ENCODE measurements at regions not wholly inside any gene's neighbourhood (a gene's known extent, or its start where the extent isn't known, plus 50 kb on each side); places are given as distances from the start of the nearest gene placed in this dataset.
"Not testable (repeated sequence)": the region's sequence is repeated elsewhere in the genome, so short reads cannot be mapped to it uniquely, and the experiment has no call there.

DNA sequence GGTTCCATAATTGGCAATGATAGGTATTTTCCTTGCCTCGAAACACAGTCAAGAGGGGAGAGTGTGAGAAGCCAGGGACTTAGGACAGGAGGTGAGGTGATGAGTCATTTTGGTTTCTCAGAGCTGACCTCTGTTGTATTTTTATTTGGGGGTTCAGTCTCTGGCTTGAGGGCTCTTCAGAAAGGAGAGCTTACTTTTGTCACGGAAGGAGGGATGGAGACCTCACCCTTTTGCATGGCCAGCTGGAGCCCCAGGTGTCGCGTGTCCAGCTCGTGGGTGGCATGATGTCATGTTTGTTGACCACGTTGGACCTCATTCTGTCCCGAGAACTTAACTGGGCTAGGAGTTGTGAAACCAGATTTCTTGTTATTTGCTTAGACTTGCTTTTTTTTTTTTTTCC is 293.9 kb downstream of the QKI start:
- DNase-seq (ENCODE audit: low spot score), result no peak

DNA sequence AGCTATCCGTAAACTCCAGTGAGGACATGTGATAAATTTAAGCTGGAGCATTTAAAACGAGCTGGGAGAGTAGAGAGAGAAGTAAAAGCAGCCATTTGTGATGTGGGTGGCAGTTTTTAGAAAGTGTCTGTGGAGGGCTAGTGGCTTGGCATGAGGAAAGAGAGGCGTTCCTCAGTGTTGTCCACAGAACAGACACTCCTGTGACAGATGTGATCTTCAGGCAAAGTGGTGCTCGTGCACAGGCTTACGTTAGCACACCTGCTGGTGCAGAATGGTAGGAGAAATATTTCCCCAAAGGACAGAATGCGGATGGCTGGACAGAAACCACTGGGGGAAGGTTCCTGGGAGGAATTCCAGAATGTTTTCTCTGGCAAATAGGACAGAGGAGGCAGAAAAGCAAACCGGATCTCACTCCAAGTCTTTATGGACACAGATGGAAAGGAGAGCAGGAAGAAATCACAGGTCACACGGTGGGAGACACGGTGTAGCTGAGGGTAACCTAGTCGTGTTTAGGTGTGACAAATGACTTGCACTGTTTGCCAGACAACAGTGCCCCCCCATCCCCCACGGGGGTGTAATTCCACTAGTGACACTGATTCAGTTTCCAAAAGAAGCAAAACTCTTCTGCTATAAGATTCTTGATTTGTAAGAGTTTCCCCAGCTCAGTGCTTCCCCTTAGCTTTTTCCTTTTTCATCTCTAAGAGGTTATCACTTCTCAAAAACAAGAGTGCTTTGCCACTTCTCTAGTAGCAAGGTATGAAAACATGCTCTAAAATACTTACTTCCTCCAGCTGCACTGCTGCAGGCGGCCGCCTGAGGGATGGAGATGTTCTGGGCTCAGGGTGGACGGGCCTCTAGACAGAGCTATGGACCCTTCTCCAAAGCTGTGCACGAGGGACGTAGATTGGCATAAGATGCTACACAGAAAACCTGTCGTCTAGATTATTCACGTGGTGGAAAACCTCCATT is 293.2 kb downstream of the QKI start:
- DNase-seq (ENCODE audit: low spot score), result peak; percentile 0

DNA sequence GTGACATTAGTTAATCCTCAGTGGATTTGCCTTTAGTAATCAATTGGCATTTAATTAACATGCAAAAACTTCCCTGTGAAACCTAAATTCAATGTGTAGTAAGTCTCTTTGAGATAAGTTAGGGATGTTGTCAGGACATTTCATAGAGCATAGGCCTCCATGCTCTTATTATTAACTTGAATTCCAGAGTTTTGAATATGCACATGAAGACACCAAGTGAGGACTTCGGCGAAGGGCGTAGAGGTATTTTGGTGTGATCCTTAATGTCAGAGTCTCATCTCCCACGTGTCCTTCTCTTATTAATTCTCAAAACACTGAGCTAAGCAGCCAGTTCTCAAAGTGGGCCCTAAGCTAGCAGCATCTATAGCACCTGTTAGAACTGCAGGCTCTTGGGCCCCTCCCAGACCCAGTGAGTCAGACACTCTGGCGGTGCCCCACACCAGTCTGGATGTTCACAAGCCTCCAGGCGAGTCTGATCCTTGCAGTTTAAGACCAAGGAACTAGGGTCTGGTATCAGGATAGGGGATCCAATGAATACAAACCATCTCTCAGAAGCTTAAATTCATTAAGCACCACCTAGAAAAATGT is 292.1 kb downstream of the QKI start:
- peak; percentile 19 for DNase-seq (ENCODE audit: low spot score)

- DNase-seq (ENCODE audit: low spot score), result no peak
Measured at GRCh38 chr6:163705923-163706322, 291.4 kb downstream of the QKI start.

DNA sequence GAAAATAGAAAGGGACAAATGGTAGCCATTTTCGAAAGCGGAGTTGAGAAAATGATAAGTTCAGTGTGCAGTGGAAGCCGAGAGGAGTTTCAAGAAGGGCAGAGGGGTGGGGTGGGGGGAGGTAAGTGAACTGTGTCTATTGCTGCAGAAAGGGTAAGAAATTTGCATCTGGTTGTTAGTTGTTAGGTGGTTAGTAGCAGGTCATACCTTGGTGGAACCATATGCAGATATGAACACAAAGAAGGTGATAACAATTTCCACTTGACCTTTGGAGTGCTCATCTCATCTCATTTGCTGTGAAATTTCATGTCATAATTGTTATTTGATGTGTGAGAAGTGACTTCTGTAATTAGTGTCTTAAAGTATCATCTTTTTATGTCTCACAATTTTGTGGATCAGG is 288.2 kb downstream of the QKI start:
- DNase-seq (ENCODE audit: low spot score), result no peak

- no peak for DNase-seq (ENCODE audit: low spot score)
Measured at GRCh38 chr6:163701762-163702161, 287.2 kb downstream of the QKI start.

DNA sequence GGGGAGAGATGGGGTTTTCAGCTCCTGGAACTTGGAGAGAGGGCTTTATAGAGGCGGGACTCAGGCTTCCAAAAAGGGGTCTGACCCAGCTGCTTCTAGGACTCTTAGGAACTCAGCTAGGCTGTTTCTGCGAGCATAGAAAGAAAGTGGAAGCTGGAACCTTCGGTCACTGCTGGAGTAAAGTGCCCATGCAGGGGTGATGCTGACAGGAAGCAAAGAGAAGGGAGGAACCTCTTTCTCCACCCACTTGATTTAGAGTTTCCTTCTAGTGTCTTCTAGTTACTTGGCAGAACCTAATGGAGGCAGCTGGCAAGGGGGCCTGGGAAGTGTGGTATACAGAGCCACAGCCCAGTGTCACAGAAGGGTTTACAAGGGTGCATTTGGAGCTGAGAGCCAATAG is 283.6 kb downstream of the QKI start:
- no peak for DNase-seq (ENCODE audit: low spot score)

DNA sequence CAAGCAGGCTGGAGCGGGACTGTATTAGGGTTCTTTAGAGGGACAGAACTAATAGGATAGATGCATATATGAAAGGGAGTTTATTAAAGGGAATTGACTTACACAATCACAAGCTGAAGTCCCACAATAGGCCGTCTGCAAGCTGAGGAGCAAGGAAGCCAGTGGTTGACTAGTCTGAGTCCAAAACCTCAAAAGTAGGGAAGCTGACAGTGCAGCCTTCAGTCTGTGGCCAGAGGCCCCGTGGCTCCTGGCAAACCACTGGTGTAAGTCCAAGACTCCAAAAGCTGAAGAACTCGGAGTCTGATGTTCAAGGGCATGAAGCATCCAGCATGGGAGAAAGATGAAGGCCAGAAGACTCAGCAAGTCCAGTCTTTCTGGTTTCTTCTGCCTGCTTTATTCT is 281.8 kb downstream of the QKI start:
- not testable (repeated sequence) for DNase-seq (ENCODE audit: low spot score)

DNA sequence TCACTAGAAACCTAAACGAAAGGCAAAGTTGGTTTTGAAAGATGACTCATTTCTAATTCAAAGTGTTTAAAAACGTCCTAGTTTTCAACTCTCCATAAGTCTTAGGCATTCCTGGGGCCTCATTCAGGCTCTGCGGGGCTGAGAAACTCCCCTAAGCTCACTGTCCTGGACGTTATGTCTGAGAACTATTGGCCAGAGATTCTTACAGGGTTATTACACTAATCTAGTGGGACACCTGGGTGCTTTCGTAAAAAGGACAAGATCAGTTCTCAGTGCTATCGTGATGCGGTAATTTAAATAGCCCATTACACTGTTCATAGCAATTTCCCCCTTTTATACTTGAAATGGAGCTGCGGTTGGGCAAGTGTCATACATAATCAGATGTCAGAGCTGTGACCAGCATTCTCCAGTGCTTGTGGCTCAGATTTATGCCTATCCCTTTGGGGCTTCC is 280.9 kb downstream of the QKI start:
- no peak for DNase-seq (ENCODE audit: low spot score)

- no peak for DNase-seq (ENCODE audit: low spot score)
Measured at GRCh38 chr6:163694988-163695398, 280.5 kb downstream of the QKI start.

- DNase-seq (ENCODE audit: low spot score), result no peak
Measured at GRCh38 chr6:163694072-163694471, 279.6 kb downstream of the QKI start.

DNA sequence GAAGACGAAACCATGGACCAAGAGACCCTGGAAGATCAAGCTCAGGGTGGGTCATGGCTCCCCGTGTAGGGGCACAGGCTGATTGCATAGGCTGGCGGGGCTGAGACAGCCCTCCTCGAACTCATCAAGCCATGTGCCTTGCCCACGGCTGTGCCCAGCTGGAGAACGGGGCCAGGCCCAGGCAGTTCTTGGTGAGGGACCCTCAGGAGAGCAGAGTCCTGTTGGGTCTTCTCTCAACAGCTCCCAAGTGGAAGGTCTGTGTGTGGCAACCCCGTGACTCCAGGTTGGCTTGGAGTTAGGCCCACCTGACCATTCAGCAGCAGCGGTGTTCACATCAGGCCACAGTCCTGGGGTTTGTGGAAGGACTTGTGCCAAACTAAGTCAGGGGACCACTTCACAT is 276.5 kb downstream of the QKI start:
- DNase-seq (ENCODE audit: low spot score), result no peak

DNA sequence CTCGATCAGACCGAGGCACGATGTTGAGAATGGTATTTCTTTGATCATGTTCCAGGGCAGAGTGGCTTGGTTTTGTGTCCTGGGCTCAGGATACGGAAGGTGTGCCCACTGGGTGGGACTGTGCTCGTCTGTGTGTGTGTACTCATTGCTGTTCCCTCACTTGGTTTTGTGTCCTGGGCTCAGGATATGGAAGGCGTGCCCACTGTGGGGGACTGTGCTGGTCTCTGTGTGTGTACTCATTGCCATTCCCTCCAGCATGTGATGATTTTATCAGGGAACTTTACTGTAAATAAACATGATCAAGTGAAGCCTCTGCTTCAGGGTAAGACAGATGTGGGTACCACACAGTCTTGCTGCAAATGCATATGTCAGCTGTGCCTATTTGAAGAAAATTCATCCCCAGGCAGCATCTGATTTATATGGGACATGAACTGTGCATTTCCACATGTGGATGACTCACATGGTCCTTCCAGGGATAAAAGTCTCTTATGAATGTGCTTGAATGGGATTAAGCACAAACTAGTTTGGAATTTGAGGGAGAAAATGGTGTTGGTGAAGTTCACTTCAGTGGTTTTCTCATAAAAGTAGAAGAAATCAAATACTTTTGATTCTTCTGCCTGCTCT is 274.3 kb downstream of the QKI start:
- DNase-seq (ENCODE audit: low spot score), result peak; percentile 1

DNA sequence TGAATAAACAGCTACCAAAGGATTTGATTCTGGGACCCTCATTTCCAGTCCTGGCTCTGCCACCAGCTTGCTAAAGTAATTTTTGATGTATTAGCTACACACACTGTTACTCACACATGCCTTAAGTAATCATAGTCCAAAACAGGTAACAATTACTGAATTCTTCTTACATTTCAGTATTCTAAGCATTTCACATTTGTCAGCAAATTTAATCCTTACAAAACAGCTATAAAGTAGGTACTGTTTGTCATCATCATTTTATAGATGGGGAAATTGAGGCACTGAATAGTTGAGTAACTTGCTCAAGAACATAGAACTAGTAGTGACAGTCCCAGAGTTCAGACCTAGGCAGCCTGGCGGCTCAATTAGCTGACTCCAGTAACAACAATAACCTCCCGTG is 272.6 kb downstream of the QKI start:
- DNase-seq (ENCODE audit: low spot score), result no peak

- no peak for DNase-seq (ENCODE audit: low spot score)
Measured at GRCh38 chr6:163686301-163686700, 271.8 kb downstream of the QKI start.

- DNase-seq (ENCODE audit: low spot score), result no peak
Measured at GRCh38 chr6:163683105-163683622, 268.6 kb downstream of the QKI start.

- no peak for DNase-seq (ENCODE audit: low spot score)
Measured at GRCh38 chr6:163679753-163680152, 265.2 kb downstream of the QKI start.

DNA sequence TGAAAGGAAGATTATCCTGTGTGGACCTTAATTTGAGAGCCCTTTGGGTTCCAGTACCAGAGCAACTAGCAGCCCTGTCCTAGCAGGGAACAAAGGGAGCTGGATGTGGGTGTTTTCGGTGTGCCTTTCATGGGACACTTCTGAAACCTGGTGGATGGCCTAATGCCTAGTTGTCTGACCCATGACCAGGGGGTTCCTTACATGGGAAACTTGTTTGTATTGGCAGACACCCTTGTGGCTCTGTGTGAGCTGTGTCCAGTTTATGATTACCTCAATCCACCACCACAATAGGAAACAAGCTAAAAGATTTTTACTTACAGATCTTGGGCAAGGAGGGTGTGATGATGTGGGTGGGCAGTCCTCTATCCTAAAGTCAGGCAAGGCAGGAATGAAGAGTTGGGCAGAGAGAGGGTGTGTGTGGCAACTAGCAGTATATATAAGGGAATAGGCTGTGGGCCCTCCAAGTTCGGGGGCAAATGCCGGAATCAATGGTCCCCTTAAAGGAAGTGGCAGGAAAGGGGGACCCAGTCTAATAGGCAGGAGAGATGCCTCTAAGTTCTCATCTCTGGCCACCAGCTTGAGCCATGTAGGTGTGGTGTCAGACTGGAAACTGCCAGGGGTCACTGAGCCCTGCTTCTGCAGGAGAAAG is 264.6 kb downstream of the QKI start:
- DNase-seq (ENCODE audit: low spot score), result no peak

GRCh38 chr6:163675611-163676010 is 261.1 kb downstream of the QKI start:
- no peak for DNase-seq (ENCODE audit: low spot score)

GRCh38 chr6:163672710-163673109 is 258.2 kb downstream of the QKI start:
- DNase-seq (ENCODE audit: low spot score), result no peak

- DNase-seq (ENCODE audit: low spot score), result no peak
Measured at GRCh38 chr6:163671791-163672190, 257.3 kb downstream of the QKI start.

GRCh38 chr6:163671355-163671754 is 256.8 kb downstream of the QKI start:
- no peak for DNase-seq (ENCODE audit: low spot score)
